Activated CD4-positive, CD25-positive, alpha-beta regulatory T cell treated with anti-CD3 and anti-CD28 coated beads, Interleukin-2, amount 50 U/mL, for 16 hours (primary cell): ENCODE measurements at regions not wholly inside any gene's neighbourhood (a gene's known extent, or its start where the extent isn't known, plus 50 kb on each side); places are given as distances from the start of the nearest gene placed in this dataset.
"Not testable (repeated sequence)": the region's sequence is repeated elsewhere in the genome, so short reads cannot be mapped to it uniquely, and the experiment has no call there.

Source experiments
- DNase-seq: peaks from one replicate; pipeline ENCODE4 v3.0.0-alpha.2; 2020; ENCODE audit warnings: low read depth, low spot score

DNA sequence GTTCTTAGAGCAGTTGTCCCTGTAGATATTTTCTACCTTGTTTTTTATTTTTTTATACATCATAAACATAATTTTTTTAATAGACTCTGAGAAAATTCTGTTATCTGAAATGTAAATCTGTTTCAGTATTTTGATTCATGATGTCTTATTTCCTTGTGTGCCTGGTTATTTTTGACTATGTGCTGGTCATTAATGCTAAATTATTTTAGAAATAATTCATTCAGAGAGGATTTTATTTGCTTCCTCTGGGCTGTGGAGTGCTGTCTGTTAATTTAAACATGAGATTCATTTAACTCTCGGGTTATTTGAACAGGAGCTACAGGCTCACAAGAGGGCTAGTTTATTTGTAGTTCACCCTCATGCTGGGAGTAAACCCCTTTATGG, 124.3 kb upstream of the PITX1 start:
- DNase-seq: no peak

DNA sequence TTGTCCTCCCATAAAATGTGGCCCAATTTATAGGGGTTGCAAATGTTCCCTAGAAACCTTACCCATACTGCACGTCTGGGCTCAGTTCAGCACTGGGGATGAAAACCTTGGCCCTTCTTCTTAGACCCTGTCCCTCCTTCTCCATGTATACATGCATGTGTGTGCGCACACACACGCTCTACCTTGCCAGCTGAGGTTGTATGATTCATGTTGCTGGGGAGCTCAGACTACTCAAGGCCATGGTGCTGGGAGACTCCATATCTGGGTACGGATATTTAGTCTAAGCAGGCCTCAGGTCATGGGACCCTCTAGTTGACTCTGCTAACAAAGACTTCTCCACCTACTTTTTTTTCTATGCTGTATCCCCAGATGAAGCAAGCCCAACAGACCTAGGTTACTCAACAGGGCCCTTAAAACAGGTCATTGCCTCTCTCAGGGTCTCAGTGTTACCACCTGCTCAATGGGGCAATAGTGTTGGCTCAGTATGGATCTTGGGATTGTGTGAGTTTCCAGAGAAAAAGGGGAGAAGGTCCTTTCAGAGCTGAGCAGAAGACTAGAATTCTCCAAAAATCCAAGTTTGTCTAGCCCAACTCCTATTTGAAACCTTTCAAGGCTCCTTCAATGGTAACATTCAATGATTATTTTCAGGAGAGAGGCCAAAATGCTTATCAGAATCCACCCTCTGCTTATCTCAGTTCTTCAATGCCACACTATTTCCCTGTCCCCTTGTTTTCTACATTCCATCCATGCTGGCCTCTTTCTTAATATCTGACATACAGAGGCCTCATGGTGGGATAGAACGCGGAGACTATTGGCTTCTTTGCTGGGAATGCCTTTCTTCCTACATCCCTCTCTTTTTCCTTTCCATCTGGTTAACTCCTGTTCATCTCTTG, 123.6 kb upstream of the PITX1 start:
- DNase-seq: no peak

DNA sequence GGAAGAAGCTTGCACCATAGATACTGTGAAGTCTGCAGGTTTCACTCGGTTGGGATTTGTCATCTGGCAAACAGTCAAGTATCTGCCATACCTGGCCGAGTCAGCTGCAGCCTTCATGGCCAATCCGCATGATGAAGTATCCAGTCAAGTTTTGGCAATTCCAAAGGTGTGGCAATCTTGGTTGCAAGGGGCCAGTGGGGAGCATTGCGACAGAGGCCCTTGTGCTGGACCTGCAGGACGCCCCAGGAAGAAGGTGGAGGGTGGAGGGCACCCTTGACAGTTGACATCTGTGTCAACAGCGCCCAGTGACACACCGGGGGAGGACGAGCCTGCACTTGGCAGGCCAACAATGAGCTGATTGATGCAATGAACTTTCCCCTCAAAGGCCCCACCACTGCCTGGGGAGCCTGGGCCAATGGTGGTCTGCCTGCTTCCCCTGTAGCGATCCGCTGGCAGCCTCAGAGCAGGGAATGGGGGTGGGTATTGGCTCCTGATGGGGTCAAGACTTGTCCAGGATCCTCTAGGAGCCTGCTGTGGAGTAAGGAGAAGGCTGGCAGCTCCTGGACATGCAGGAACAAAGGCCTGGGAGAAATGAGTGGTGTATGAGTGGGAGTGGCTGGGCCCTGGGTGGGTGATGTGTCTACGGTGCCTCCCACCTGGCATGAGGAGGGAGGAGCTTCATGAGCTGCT, 122.8 kb upstream of the PITX1 start:
- DNase-seq: no peak

DNA sequence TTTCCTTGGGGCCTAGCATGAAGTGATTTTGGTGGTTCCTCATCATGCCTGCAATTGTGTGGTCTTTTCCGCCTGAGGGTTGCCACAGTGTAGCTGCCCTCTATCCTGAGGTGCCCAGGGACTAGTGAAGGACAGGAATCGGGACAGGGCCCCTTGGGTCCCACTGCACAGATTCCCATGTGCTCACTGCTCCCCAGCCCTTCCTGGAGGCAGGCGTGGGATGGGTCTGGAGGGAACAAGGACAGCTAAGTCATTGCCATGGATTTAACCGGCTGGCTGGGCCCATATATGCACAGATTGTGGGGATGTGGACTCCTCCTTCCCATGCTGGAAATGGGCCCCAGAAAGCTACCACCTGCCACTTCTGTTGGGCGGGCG, 122.3 kb upstream of the PITX1 start:
- DNase-seq: no peak

DNA sequence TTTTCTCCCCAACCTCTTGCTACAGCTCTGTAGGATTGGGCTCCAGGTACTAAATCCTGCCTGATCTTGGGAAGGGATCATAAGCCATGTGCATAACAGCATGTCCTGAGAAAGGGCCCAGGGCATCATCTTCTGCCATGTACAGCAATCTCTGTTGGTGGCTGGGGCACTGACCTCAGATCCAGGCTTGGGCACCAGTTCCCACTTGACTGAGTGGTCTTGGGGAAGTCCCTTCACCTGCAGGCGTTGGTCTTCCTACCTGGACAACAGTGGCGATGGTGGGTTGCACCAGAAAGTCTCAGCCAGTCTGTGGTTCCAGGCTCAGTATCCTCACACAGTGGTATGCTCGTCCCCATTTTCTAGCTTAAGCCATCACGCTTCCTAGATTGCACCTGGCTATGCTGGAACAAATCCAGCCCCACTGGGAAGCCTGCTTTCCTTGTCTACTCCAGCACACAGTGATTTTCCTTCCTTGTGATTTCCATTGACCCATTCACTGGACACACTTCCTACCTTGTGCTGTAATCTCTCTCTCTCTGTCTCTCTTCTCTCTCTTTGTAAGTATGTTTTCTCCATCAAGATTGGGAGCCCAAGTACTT, 121.7 kb upstream of the PITX1 start:
- DNase-seq: no peak

DNA sequence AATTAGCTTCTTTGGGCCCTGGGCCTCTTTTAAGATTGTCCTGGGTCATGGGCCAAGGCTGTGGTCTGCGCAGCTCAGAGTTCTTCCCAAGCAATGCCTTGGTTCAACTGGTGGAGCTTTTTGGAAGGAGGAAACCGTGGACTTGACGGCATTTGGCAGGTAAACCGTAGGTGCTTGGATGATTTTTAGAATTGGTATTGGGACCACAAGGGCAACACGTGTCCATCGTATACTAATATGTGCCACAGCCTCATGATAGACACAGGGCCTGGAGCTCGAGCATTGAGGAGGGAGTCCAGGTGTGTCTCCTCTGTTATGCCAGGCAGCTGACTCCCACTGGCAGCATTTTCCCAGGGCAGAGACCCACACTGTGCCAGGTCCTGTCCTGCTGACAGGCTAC, 120.9 kb upstream of the PITX1 start:
- no peak for DNase-seq

DNA sequence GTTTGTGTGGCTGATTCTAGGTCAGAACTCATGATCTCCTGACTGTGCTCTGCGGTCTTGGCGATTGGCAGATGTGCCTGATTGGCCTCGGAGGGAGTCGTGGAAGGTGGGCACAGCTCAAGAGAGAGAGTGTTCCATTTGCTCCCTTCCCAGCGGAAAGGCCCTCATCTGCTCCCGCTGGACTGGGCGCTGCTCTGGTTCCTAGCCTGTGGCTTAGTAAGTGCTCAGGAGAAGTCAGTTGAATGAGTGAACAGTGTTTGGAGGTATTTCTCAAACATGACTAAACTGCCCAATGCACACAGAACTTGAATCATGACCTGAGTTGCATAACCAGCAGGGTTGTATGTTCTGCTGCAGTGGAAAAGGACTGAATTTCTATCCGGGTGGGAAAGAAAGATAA, 120.2 kb upstream of the PITX1 start:
- no peak for DNase-seq

DNA sequence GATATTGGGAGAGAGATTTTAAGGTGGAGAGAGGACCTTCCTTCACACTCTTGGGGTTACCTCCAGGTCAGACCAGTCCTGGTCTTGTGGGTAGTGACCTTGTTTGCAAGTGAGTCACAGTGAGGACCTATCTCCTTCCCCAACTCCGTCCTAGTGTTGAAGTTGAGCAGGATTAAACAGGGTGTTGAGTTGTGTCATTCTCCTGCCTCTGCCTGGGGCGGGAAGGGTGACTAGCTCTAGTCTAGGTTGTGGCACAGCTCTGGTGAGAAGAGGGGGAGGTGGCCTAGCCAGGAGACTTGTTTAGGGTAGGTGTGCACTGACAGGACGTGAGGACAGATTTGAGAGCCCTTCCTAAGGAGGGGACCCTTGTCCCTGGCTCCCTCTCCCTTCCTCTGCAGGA, 119.6 kb upstream of the PITX1 start:
- DNase-seq: no peak

DNA sequence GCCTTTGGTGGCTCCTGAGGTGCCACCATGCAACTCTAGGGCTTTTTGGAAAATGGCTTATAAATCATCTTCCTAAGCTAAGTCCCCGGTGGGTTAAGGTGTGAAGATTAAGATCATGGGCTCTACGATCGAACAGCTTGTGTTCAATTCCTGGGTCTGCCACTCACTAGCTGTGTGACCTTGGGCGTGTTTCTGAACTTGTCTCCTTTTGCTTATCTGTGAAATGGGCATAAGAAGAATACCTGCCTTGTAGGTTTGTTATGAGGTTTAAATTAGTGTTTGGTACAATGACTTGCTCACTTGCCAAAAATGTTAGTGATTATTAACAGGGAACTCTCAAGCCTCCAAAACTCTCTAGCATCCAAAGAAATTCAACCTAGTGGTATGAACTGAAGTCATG, 119.2 kb upstream of the PITX1 start:
- no peak for DNase-seq

DNA sequence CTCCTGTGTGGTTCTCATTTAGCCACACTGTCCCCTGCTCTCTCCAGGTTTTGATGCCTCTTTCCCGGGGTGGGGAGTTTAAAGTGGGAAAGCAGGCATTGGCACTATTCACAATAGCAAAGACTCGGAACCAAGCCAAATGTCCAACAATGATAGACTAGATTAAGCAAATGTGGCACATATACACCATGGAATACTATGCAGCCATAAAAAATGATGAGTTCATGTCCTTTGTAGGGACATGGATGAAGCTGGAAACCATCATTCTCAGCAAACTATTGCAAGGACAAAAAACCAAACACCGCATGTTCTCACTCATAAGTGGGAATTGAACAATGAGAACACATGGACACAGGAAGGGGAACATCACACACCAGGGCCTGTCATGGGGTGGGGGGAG, 117.6 kb upstream of the PITX1 start:
- DNase-seq: not testable (repeated sequence)

DNA sequence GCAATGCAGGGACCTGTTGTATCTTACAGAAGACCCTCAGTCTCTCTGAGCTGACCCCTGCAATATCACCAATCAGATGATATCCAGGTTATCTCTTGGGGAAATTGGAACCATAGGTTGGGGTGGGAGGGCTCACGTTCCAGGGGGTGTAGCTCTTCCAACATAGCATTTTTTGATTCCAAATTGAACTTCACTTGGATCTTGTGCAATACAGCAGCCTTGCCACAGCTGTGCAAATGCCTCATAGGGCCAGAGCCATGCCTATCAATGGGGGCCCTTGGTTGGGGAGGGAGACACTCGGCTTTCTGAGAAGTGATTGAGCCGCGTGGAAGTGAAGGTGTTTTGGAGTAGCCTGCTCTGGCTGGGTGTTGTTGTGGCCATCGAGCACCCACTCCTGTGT, 117.2 kb upstream of the PITX1 start:
- DNase-seq: no peak

DNA sequence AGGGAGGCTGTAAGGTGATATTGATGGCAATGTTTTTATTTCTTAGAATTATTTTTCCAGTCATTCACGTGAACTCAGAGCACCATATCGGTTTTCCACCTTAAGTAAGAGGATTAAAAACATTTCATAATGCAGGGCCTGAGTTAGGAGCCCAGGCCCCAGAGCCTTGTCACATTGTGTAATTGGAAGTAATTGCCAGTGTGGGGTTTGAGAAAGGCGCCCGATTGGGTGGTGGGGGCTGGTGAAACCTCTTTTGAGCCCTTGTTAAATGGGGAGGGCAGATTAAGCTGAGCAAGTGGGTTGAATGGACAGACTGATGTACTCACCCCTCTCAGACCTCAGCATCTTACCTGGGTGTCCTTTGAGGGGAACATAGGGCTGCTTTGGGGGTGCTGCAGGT, 116.7 kb upstream of the PITX1 start:
- DNase-seq: no peak

DNA sequence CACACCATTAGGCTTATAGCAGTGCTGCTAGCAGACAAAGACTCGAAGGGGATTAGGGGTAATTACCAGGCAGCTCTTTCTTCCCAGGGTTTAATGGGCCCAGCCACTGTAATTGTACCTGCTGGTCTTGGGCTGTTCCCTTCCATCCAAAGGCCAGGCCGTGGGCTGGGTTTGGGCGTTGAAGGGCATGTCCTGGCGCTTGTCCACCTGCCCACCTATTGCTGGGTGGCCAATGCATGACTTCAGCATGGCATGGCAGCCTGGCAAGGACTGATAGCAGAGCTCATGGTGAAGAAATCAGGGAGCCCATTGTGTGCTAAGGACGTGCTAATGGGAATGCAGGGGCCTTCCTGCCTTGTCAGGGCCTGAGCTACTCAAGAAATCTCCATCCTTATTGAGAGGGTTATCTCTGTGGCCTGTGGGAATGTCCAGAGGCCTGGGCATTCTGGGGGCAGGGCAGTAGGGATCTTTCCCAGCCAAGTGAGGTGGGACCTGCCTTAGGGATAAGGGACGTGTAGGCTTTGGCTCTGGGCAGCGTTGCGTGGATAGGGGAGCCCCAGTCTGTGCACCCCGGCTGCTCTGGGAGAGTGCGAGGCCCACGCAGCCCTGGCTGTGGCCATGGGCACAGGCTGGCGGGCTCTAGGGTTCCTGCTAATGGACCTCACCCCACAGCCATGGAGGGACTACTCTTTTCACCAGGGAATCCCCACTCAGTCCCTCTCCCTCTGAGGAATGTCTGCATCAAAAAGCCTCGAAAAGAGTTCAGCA, 116.1 kb upstream of the PITX1 start:
- no peak for DNase-seq

DNA sequence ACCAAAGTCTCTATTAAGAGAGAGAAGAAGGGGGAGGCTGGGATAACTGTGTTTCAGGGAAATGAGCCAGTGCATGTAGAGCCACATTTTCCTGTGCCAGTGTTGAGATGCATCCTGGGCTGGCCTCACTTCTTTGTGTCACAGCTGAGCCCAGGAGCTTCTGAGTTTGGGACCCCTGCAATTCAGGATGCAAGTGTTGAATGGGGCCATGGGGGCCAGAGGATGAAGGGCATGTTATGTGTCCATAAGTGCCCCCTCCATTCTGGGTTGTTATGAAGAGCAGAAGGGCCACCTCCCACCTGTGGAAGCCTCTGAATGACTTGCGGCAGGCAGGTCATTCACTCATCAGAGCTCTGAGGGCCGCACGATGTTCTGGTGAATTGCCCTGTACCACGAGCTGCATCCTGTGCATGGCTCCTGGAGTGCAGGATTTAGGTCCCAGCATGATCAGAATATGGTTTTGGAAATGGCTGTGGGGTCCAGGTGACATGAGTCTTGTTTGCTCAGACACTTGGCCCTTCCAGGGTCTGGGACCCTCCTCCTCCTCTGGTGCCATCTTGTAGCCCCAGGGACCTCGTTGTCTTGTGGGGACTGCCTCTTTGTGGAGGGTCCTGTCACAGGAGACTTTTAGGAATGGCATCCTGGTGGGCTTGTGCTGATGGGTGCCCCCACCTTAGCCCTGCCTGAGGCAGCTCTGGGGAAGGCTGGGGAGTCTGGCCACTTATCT, 115.4 kb upstream of the PITX1 start:
- DNase-seq: no peak

DNA sequence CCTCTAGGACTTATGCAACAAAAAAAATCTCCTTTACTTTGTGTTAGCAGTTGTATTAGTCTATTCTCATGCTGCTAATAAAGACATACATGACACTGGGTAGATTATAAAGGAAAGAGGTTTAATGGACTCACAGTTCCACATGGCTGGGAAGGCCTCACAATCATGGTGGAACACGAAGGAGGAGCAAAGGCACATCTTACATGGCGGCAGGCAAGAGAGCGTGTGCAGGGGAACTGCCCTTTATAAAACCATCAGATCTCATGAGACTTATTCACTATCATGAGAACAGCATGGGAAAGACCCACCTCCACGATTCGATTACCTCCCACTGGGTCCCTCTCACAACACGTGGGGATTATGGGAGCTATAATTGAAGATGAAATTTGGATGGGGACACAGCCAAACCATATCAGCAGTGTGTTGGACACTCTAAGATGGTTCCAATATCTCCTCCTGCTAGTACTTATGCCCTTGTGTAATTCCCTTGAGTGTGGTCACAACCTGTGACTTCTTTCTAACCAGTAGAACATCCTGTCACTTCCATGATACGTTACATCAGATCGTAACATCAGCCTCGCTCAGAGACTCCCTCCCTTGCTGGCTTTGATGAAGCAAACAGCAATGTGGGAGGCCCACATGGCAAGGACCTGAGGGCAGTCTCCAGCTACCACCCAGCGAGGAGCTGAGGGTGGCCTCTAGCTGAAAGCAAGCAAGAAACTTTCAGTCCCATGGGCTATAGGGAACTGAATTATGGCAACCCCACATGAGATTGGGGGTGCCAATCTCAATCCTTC, 113.5 kb upstream of the PITX1 start:
- DNase-seq: no peak

DNA sequence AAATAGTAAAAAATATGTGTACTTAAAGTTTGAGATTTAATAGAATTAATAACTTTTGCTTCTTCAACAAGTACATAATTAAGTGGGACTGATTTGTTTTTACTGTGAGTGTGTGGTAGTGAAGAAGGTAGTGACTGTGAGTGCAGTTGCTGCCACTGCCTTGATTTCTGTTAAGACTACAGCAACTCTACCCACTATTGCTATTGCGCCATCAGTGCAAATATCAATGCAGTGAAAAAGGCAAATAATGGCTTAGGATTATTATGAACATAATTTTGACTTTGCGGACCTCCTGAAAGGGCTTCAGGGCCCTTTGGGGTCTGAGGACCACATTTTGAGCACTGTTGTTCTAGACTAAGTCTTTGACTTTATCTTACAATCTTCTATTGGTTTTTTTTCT, 112.0 kb upstream of the PITX1 start:
- DNase-seq: no peak

DNA sequence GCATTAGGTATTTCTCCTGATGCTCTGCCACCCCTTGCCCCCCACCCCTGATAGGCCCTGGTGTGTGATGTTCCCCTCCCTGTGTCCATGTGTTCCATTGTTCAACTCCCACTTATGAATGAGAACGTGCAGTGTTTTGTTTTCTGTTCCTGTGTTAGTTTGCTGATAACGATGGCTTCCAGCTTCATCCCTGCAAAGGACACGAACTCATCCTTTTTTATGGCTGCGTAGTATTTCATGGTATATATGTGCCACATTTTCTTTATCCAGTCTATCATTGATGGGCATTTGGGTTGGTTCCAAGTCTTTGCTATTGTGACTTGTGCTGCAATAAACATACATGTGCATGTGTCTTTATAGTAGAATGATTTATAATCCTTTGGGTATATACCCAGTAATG, 109.7 kb upstream of the PITX1 start:
- DNase-seq: not testable (repeated sequence)

DNA sequence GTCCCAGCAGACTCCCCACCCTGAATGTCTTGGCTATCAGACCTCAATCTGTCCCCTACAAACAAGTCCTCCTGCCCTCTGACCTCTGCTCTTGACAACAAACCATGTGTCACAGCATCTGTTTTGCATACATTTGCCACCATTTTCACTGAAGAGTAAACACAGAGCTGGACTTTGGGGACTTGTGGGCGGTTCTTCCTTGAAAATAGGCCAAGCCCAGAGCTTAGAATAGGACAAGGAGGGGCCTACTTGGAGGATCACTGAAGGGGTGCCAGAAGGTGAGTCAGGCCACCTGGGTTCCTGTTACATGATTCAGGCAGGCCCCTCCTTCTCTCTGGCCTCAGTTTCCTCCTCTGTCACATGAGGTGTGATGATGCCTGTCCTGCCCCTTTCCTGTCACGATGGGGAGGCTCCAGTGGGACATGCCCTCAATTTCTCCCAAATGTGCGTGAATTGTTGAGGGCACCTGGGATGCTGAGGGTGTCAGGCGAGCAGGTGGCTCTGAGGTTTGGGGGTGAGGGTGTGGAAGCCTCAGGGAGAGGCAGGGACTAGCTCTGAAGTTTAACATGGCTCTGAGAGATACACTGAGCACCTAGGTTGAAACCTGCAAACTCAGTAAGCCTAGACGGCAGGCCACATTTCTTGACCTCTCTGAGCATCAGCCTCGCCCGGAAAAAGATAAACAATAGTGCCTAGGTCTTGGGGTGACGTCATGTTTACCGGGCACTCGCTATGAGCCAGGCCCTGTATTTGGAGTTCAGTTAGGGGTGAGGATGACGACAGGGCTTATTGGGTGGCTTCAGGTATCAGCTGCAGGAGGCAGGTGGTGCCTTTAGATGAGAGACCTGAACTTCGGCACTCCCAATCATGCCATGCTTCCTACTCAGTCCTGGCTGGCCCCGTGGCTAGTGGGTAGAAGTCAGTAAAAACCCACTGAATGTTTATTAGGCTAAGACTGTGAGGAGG, 107.6 kb upstream of the PITX1 start:
- no peak for DNase-seq

DNA sequence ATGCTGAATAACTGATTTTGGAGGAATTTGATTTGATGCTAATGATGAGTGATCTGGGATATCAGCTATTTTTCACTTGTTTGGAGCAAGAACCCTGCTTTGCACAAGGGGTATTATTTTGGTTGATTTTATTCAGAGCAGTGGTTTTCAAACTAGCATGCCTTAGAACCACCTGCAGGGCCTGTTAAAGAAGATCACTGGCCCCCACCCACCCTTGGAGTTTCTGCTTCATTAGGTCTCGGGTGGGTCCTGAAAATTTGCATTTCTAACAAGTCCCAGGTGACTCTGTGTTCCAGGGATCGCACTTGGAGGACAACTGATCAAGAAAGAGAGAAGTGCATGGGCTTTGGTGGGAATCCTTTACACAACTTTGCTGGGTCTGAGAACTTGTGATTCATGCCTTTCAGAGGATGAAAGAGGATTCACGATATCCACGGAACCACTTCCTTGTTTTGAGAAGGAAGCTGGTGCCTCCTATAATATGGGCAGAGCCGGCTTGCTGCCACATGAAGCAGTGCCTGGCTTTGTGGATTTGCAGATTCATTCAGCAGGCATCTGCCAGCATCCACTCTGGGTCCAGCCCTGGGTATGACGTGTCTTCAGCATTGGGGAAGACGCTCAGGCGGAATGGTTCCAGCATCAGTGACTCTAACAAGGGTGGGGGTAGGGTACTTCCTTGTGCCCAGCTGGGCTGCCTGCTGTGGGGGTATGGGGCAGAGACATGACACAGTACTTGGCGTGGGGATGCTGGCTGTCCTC, 106.6 kb upstream of the PITX1 start:
- DNase-seq: no peak
